ENCODE measurements at regions not wholly inside any gene's neighbourhood (a gene's known extent, or its start where the extent isn't known, plus 50 kb on each side); places are given as distances from the start of the nearest gene placed in this dataset.

GRCh38 chr21:43287795-43288755 lies 119.3 kb downstream of the CRYAA start:
- TF ChIP-seq ZNF274 (IDR thresholded peaks at IDR 0.05; ENCODE audit: borderline replicate concordance, extremely low read depth, low read length) (no peak), CTCF (IDR thresholded peaks at IDR 0.05; ENCODE audit: control extremely low read depth in 1 of 3, insufficient read depth in 1 of 3, low read depth in 1 of 3, low read length in 3 of 3) (no peak), EZH2 (IDR thresholded peaks at IDR 0.05; ENCODE audit: low read depth, low read length, severe bottlenecking) (no peak), BACH1 (IDR thresholded peaks at IDR 0.05; ENCODE audit: low read length) (no peak), RAD21 (IDR thresholded peaks at IDR 0.05 in 1 of 2, conservative IDR thresholded peaks at IDR 0.05 in 1 of 2; ENCODE audit: low read depth in 2 of 2, low read length in 2 of 2) (no peak), POLR2A (IDR thresholded peaks at IDR 0.05; ENCODE audit: control extremely low read depth in 1 of 2, low read depth in 2 of 2, low read length in 2 of 2) (no peak), POLR2AphosphoS5 (IDR thresholded peaks at IDR 0.05; ENCODE audit: low read depth, low read length) (no peak), TAF7 (optimal IDR thresholded peaks at IDR 0.05; ENCODE audit: borderline replicate concordance, low read depth, low read length) (no peak), USF2 (IDR thresholded peaks at IDR 0.05; ENCODE audit: low read length) (no peak), CBX8 (IDR thresholded peaks at IDR 0.05; ENCODE audit: borderline replicate concordance, low read depth, low read length) (no peak), GABPA (IDR thresholded peaks at IDR 0.05; ENCODE audit: borderline replicate concordance, insufficient read depth, low read length) (no peak), ATF3 (IDR thresholded peaks at IDR 0.05; ENCODE audit: insufficient read depth, low read depth, low read length) (no peak), SIX5 (IDR thresholded peaks at IDR 0.05; ENCODE audit: low read depth, low read length) (no peak), MAX (IDR thresholded peaks at IDR 0.05) (no peak)

All from H1 (cell line).